C4-2B (cell line): ENCODE measurements at regions not wholly inside any gene's neighbourhood (a gene's known extent, or its start where the extent isn't known, plus 50 kb on each side); places are given as distances from the start of the nearest gene placed in this dataset.

Experiments used
- H3K27ac ChIP-seq: fragments of 450-650 bp; 2 replicates; pipeline ENCODE4 v1.5.1; 2017
- CTCF ChIP-seq: fragments of 450-650 bp; conservative IDR thresholded peaks from 2 replicates; pipeline ENCODE4 v1.5.1; 2017; ENCODE audit warnings: mild to moderate bottlenecking
- ZFX ChIP-seq: fragments of 450-650 bp; IDR thresholded peaks from 2 replicates; pipeline ENCODE4 v1.6.1; 2017

- TF ChIP-seq CTCF = no peak
- no peak for TF ChIP-seq ZFX
Measured at GRCh38 chr12:43022838-43023237, 433.3 kb upstream of the PRICKLE1 start.

DNA sequence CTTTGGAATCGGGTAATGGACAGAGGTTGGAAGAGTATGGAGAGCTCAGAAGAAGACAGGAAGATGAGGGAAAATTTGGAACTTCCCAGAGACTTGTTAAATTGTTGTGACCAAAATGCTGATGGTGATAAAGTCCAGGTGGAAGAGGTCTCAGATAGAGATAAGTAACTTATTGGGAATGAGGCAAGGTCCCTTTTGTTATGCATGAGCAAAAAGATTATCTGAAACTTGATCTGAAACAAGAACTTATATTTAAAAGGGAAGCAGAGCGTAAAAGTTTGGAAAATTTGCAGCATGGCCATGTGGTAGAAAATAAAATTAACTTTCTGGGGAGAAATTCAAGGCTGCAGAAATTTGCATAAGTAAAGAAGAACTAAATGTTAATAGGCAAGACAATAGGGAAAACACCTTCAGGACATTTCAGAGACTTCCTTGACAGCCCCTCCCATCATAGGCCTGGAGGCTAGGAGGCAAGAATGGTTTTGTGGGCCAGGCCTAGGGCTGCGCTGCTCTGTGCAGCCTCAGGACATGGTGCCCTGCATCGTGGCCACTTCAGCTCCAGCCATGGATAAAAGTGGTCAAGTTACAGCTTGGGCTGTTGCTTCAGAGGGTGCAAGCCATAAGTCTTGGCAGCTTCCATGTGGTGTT is 425.7 kb upstream of the PRICKLE1 start:
- no peak for TF ChIP-seq CTCF
- TF ChIP-seq ZFX = no peak
- no peak overlapping the region for H3K27ac ChIP-seq

More at GRCh38 chr12:43022838-43023237, 433.3 kb upstream of the PRICKLE1 start:
- no peak overlapping the region for H3K27ac ChIP-seq

- no peak overlapping the region for H3K27ac ChIP-seq
Measured at GRCh38 chr12:43011383-43011926, 421.9 kb upstream of the PRICKLE1 start.

GRCh38 chr12:43009846-43010240 is 420.3 kb upstream of the PRICKLE1 start:
- no peak overlapping the region for H3K27ac ChIP-seq

More at GRCh38 chr12:43011383-43011926, 421.9 kb upstream of the PRICKLE1 start:
- TF ChIP-seq ZFX = no peak
- TF ChIP-seq CTCF = no peak

GRCh38 chr12:43008953-43009845 is 419.7 kb upstream of the PRICKLE1 start:
- H3K27ac ChIP-seq = no peak overlapping the region
- no peak for TF ChIP-seq CTCF
- no peak for TF ChIP-seq ZFX

More at GRCh38 chr12:43009846-43010240, 420.3 kb upstream of the PRICKLE1 start:
- no peak for TF ChIP-seq CTCF
- TF ChIP-seq ZFX = no peak

- TF ChIP-seq CTCF = no peak
- no peak for TF ChIP-seq ZFX
- no peak overlapping the region for H3K27ac ChIP-seq
Measured at GRCh38 chr12:43004908-43005307, 415.4 kb upstream of the PRICKLE1 start.

- H3K27ac ChIP-seq = no peak overlapping the region
- TF ChIP-seq ZFX = no peak
- no peak for TF ChIP-seq CTCF
Measured at GRCh38 chr12:43004141-43004540, 414.6 kb upstream of the PRICKLE1 start.
